Endothelial cell of umbilical vein (primary cell): ENCODE measurements at regions not wholly inside any gene's neighbourhood (a gene's known extent, or its start where the extent isn't known, plus 50 kb on each side); places are given as distances from the start of the nearest gene placed in this dataset.

Source experiments
- BruUV-seq: library from RNA; stranded (reverse); fragments of 400-500 nt; replicated peaks from 2 replicates; lab custom pipeline; 2021; lab: Mats Ljungman, UMichigan
- CTCF ChIA-PET: fragments of 300-600, 350-600 bp; sonication (Branson Sonifier 250); formaldehyde crosslinking; loops from one replicate; lab custom pipeline; 2021; ENCODE audit warnings: antibody characterized with exemption, inconsistent platforms; lab: Charles Lee
- POLR2A ChIA-PET: fragments of 300-600, 350-600 bp; sonication (Branson Sonifier 250); formaldehyde crosslinking; loops from one replicate; lab custom pipeline; 2021; ENCODE audit warnings: antibody characterized with exemption, inconsistent platforms; lab: Charles Lee
- DNase-seq: peaks from one replicate; pipeline ENCODE4 v3.0.0-alpha.2; 2011; ENCODE audit warnings: low read depth, low spot score
- FAIRE-seq: peaks from 2 replicates; lab custom pipeline; 2011; peaks lifted over from hg19 to GRCh38; lab: Jason Lieb, UNC
- H2AFZ ChIP-seq: 2 replicates; pipeline ENCODE4 v1.6.0; 2012; ENCODE audit warnings: low read depth, low read length, control low read depth, inconsistent platforms
- H3K27ac ChIP-seq: 2 replicates; pipeline ENCODE4 v1.5.1; 2011; ENCODE audit warnings: low read depth, mild to moderate bottlenecking, control low read depth, low read length, moderate library complexity; ENCODE audit not compliant: insufficient read depth
- H3K27me3 ChIP-seq, 2 experiments: 2 replicates each; pipeline versions ENCODE4 v1.6.0 to v1.6.1; 2011; ENCODE audit warnings: low read length in 2 of 2, mixed read lengths in 1 of 2; ENCODE audit not compliant: control insufficient read depth in 2 of 2, insufficient read depth in 2 of 2
- H3K36me3 ChIP-seq, 2 experiments: 2 replicates in 1 of 2; 3 replicates in 1 of 2; pipeline ENCODE4 v1.5.1; 2011; ENCODE audit warnings: low read length in 2 of 2, mild to moderate bottlenecking in 1 of 2, moderate library complexity in 1 of 2; ENCODE audit not compliant: control insufficient read depth in 2 of 2, insufficient read depth in 2 of 2; ENCODE audit errors: extremely low read depth in 1 of 2
- H3K4me1 ChIP-seq: 3 replicates; pipeline ENCODE4 v1.5.1; 2011; ENCODE audit warnings: mild to moderate bottlenecking, low read length; ENCODE audit not compliant: control insufficient read depth, insufficient read depth; ENCODE audit errors: extremely low read depth
- H3K4me2 ChIP-seq: 2 replicates; pipeline ENCODE4 v1.6.1; 2011; ENCODE audit warnings: low read length, control low read depth, mixed read lengths; ENCODE audit not compliant: insufficient read depth
- H3K4me3 ChIP-seq, 3 experiments: fragments of 200-600 bp in 1 of 3; sonication (generic), shearing (Covaris generic) in 1 of 3; replicated peaks in 1 of 3; 2 replicates each; pipeline ENCODE4 v1.5.1; 2011 to 2016; ENCODE audit warnings: control low read depth in 3 of 3, low read length in 3 of 3, mild to moderate bottlenecking in 2 of 3, inconsistent platforms in 1 of 3, low read depth in 1 of 3, moderate library complexity in 1 of 3; ENCODE audit not compliant: insufficient read depth in 1 of 3
- H3K79me2 ChIP-seq: 2 replicates; pipeline ENCODE4 v1.6.0; 2012; ENCODE audit warnings: low read length, inconsistent platforms; ENCODE audit not compliant: control insufficient read depth, insufficient read depth
- H3K9ac ChIP-seq: replicated peaks from 2 replicates; pipeline ENCODE3; 2011; ENCODE audit warnings: low read length, control low read depth; ENCODE audit not compliant: insufficient read depth; ENCODE audit errors: extremely low read depth
- H3K9me1 ChIP-seq: replicated peaks from 3 replicates; pipeline ENCODE4 v1.6.0; 2011; ENCODE audit warnings: mild to moderate bottlenecking, low read length; ENCODE audit not compliant: control insufficient read depth, insufficient read depth; ENCODE audit errors: extremely low read depth
- H3K9me3 ChIP-seq: replicated peaks from 2 replicates; pipeline ENCODE4 v1.5.1; 2012; ENCODE audit warnings: low read length, inconsistent platforms; ENCODE audit not compliant: control insufficient read depth, insufficient read depth
- H4K20me1 ChIP-seq: replicated peaks from 2 replicates; pipeline ENCODE3; 2011; ENCODE audit warnings: mild to moderate bottlenecking, low read length; ENCODE audit not compliant: control insufficient read depth, insufficient read depth; ENCODE audit errors: extremely low read depth
- CTCF ChIP-seq, 2 donors: IDR thresholded peaks; 1 replicate in 1 of 2; 2 replicates in 1 of 2; pipeline ENCODE4 v1.5.1; 2011; ENCODE audit warnings: low read length in 2 of 2, mild to moderate bottlenecking in 2 of 2, moderate library complexity in 2 of 2, control low read depth in 1 of 2, inconsistent platforms in 1 of 2, low read depth in 1 of 2; ENCODE audit not compliant: insufficient read depth in 1 of 2; ENCODE audit errors: extremely low read depth in 1 of 2
- EZH2 ChIP-seq: IDR thresholded peaks from 2 replicates; pipeline ENCODE4 v1.6.1; 2012; ENCODE audit warnings: borderline replicate concordance, low read depth, mild to moderate bottlenecking, moderate library complexity, low read length, inconsistent platforms; ENCODE audit not compliant: severe bottlenecking
- FOS ChIP-seq: IDR thresholded peaks from 2 replicates; pipeline ENCODE4 v1.6.1; 2011; ENCODE audit warnings: mild to moderate bottlenecking, low read length, moderate library complexity, borderline replicate concordance; ENCODE audit not compliant: insufficient read depth
- GATA2 ChIP-seq: IDR thresholded peaks from 2 replicates; pipeline ENCODE4 v1.7.0; 2011; ENCODE audit warnings: low read depth, mild to moderate bottlenecking, moderate library complexity, mixed read lengths, low read length; ENCODE audit not compliant: insufficient read length, insufficient read depth
- JUN ChIP-seq: IDR thresholded peaks from 2 replicates; pipeline ENCODE4 v1.6.1; 2011; ENCODE audit warnings: borderline replicate concordance, low read depth; ENCODE audit not compliant: insufficient read length, insufficient read depth
- MYC ChIP-seq: IDR thresholded peaks from one replicate; pipeline ENCODE4 v1.6.1; 2011; ENCODE audit warnings: mild to moderate bottlenecking, low read depth, low read length
- POLR2A ChIP-seq: IDR thresholded peaks from 2 replicates; pipeline ENCODE4 v1.6.1; 2012; ENCODE audit warnings: low read depth, mild to moderate bottlenecking, control low read depth, low read length
- POLR2AphosphoS5 ChIP-seq: IDR thresholded peaks from 2 replicates; pipeline ENCODE4 v1.6.1; 2012; ENCODE audit warnings: low read depth, mild to moderate bottlenecking, control low read depth, low read length, moderate library complexity; ENCODE audit not compliant: insufficient read depth
- dilution Hi-C: fragments of 300-500 bp; cut with MboI; formaldehyde crosslinking; loops from one replicate; pipeline ENCODE4 v1.15.0; 2019; ENCODE audit warnings: low sequenced_read_pairs; ENCODE audit not compliant: extremely low pct_ligation_motif_present
- intact Hi-C: fragments of 100-400 bp; cut with micrococcal nuclease; formaldehyde crosslinking; loops from one replicate; pipeline ENCODE4 v1.10.0; 2022
- TF ChIP-seq, protein P1 (sequence below): IDR thresholded peaks from 2 replicates; pipeline ENCODE4 v1.6.1; 2011; ENCODE audit not compliant: insufficient read depth, insufficient read length

GRCh38 chr5:97494465-97494864, 311.4 kb upstream of the RIOK2 start:
- no peak for FAIRE-seq
- no peaks in the 10 kb centered on the region for H3K27me3 ChIP-seq
- no peak overlapping the region for H2AFZ ChIP-seq
- H4K20me1 ChIP-seq, result no peaks in the 10 kb centered on the region
- H3K36me3 ChIP-seq, result no peaks in the 10 kb centered on the region
- no peak overlapping the region for H3K9ac ChIP-seq
- no peaks in the 10 kb centered on the region for H3K9me1 ChIP-seq
- no peak for TF ChIP-seq CTCF (IDR thresholded peaks at IDR 0.05; ENCODE audit: extremely low read depth in 1 of 2, insufficient read depth in 1 of 2, low read depth in 1 of 2, low read length in 2 of 2)
- no peak for TF ChIP-seq FOS
- no peak for TF ChIP-seq EZH2
- TF ChIP-seq, protein P1, sequence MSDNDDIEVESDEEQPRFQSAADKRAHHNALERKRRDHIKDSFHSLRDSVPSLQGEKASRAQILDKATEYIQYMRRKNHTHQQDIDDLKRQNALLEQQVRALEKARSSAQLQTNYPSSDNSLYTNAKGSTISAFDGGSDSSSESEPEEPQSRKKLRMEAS, result no peak
- no peak for TF ChIP-seq POLR2A
- no peak for TF ChIP-seq GATA2
- no peak for TF ChIP-seq JUN
- TF ChIP-seq MYC, result no peak
- TF ChIP-seq POLR2AphosphoS5, result no peak
- DNase-seq, result no peak
- no peaks in the 10 kb centered on the region for H3K9me3 ChIP-seq
- no peaks in the 10 kb centered on the region for H3K4me1 ChIP-seq
- dilution Hi-C loops (no loop called here), intact Hi-C loops (no loop called here)
- no peaks in the 10 kb centered on the region for H3K79me2 ChIP-seq
- no peak overlapping the region for H3K27ac ChIP-seq
- ChIA-PET POLR2A (no interaction called here), CTCF (interaction anchor here (1.9 kb wide), 1 partner anchor 39 kb away, joined by 5 read pairs; no protein-coding TSS in a partner anchor)
- no TSS peak for BruUV-seq
- H3K4me2 ChIP-seq, result no peak overlapping the region
- no peak overlapping the region for H3K4me3 ChIP-seq
